GM06990 (cell line): ENCODE measurements at regions not wholly inside any gene's neighbourhood (a gene's known extent, or its start where the extent isn't known, plus 50 kb on each side); places are given as distances from the start of the nearest gene placed in this dataset.

Experiments used
- DNase-seq: peaks from one replicate; pipeline ENCODE4 v3.0.0-alpha.2; 2011; ENCODE audit not compliant: insufficient read length; ENCODE audit errors: extremely low read depth
- H3K27me3 ChIP-seq: replicated peaks from 2 replicates; pipeline ENCODE4 v1.6.0; 2011; ENCODE audit warnings: low read length; ENCODE audit not compliant: control insufficient read depth, insufficient read depth
- H3K36me3 ChIP-seq: 2 replicates; pipeline ENCODE4 v1.5.1; 2011; ENCODE audit warnings: low read length; ENCODE audit not compliant: control insufficient read depth, insufficient read depth
- H3K4me3 ChIP-seq: replicated peaks from 2 replicates; pipeline ENCODE4 v1.5.1; 2011; ENCODE audit warnings: low read depth, mild to moderate bottlenecking, control low read depth, low read length
- CTCF ChIP-seq: IDR thresholded peaks from 2 replicates; pipeline ENCODE4 v1.5.1; 2011; ENCODE audit warnings: low read length, control low read depth, mild to moderate bottlenecking, inconsistent platforms; ENCODE audit not compliant: insufficient read depth, poor library complexity, severe bottlenecking

GRCh38 chr16:22970209-22970865 is 156.4 kb downstream of the HS3ST2 start:
- no peak for DNase-seq
- Histone ChIP-seq H3K4me3 (no peak overlapping the region), H3K27me3 (no peaks in the 10 kb centered on the region), H3K36me3 (no peaks in the 10 kb centered on the region)
- TF ChIP-seq CTCF: no peak

GRCh38 chr16:22969567-22969966 is 155.6 kb downstream of the HS3ST2 start:
- no peaks in the 10 kb centered on the region for H3K36me3 ChIP-seq
- TF ChIP-seq CTCF: no peak
- H3K27me3 ChIP-seq: no peaks in the 10 kb centered on the region
- no peak for DNase-seq
- no peak overlapping the region for H3K4me3 ChIP-seq

GRCh38 chr16:22968931-22969330 is 155.0 kb downstream of the HS3ST2 start:
- no peak for DNase-seq
- no peak for TF ChIP-seq CTCF
- Histone ChIP-seq H3K27me3 (no peaks in the 10 kb centered on the region), H3K36me3 (no peaks in the 10 kb centered on the region), H3K4me3 (no peak overlapping the region)

GRCh38 chr16:22967521-22968095 is 153.6 kb downstream of the HS3ST2 start:
- H3K36me3 ChIP-seq: no peaks in the 10 kb centered on the region
- TF ChIP-seq CTCF: no peak
- no peaks in the 10 kb centered on the region; the same call in 1 of the 2 replicates for H3K27me3 ChIP-seq
- no peak overlapping the region for H3K4me3 ChIP-seq
- DNase-seq: no peak
